Hepatocyte (in vitro differentiated cells): ENCODE measurements at regions not wholly inside any gene's neighbourhood (a gene's known extent, or its start where the extent isn't known, plus 50 kb on each side); places are given as distances from the start of the nearest gene placed in this dataset.

Experiments used
- DNase-seq: peaks from one replicate; pipeline ENCODE4 v3.0.0-alpha.2; 2016; ENCODE audit warnings: low spot score
- H2AFZ ChIP-seq: fragments of 200-600 bp; sonication (generic); 2 replicates; pipeline ENCODE4 v1.6.0; 2016; ENCODE audit warnings: antibody characterized with exemption, mild to moderate bottlenecking
- H3K27ac ChIP-seq: fragments of 200-600 bp; sonication (generic); 2 replicates; pipeline ENCODE4 v1.5.1; 2016; ENCODE audit warnings: mild to moderate bottlenecking
- H3K27me3 ChIP-seq: fragments of 200-600 bp; sonication (generic); 2 replicates; pipeline ENCODE4 v1.6.1; 2016
- H3K36me3 ChIP-seq: fragments of 200-600 bp; sonication (generic); replicated peaks from 2 replicates; pipeline ENCODE4 v1.5.1; 2016; ENCODE audit warnings: low read depth; ENCODE audit not compliant: insufficient read depth
- H3K4me1 ChIP-seq: fragments of 200-600 bp; sonication (generic); 2 replicates; pipeline ENCODE4 v1.5.1; 2016; ENCODE audit warnings: mild to moderate bottlenecking, moderate library complexity; ENCODE audit not compliant: insufficient read depth
- H3K4me2 ChIP-seq: fragments of 200-600 bp; sonication (generic); 2 replicates; pipeline ENCODE4 v1.6.0; 2016
- H3K4me3 ChIP-seq: fragments of 200-600 bp; sonication (generic); 2 replicates; pipeline ENCODE4 v1.5.1; 2016; ENCODE audit warnings: mild to moderate bottlenecking
- H3K79me2 ChIP-seq: fragments of 200-600 bp; sonication (generic); 2 replicates; pipeline ENCODE4 v1.6.0; 2017; ENCODE audit warnings: mild to moderate bottlenecking
- H3K9me2 ChIP-seq: fragments of 200-600 bp; sonication (generic); replicated peaks from 2 replicates; pipeline ENCODE4 v1.6.0; 2017; ENCODE audit warnings: mild to moderate bottlenecking; ENCODE audit not compliant: insufficient read depth
- H3K9me3 ChIP-seq: fragments of 200-600 bp; sonication (generic); 2 replicates; pipeline ENCODE4 v1.5.1; 2016; ENCODE audit warnings: low read depth, mild to moderate bottlenecking
- H4K20me1 ChIP-seq: fragments of 200-600 bp; sonication (generic); 2 replicates; pipeline ENCODE4 v1.6.0; 2016; ENCODE audit warnings: mild to moderate bottlenecking; ENCODE audit not compliant: insufficient read depth, poor library complexity, severe bottlenecking
- EZH2 ChIP-seq: fragments of 200-600 bp; sonication (generic); IDR thresholded peaks from 2 replicates; pipeline ENCODE4 v1.6.1; 2016; ENCODE audit warnings: antibody characterized with exemption, mild to moderate bottlenecking, borderline replicate concordance
- EZH2phosphoT487 ChIP-seq: fragments of 200-600 bp; sonication (generic); IDR thresholded peaks from one replicate; pipeline ENCODE4 v1.6.1; 2018; ENCODE audit warnings: antibody characterized with exemption, mild to moderate bottlenecking, low read depth, moderate library complexity; ENCODE audit not compliant: unreplicated experiment, severe bottlenecking
- WGBS: methylation state at CpG from one replicate; pipeline ENCODE4 v1.1.6; 2016; ENCODE audit warnings: low lambda C conversion rate; ENCODE audit errors: missing lambda C conversion rate; 5-methylcytosine and 5-hydroxymethylcytosine counted together
- TF ChIP-seq, protein P1 (sequence below): fragments of 200-600 bp; sonication (generic); IDR thresholded peaks from 2 replicates; pipeline ENCODE4 v1.5.1; 2016; ENCODE audit warnings: antibody characterized with exemption, mild to moderate bottlenecking; ENCODE audit not compliant: poor library complexity

DNA sequence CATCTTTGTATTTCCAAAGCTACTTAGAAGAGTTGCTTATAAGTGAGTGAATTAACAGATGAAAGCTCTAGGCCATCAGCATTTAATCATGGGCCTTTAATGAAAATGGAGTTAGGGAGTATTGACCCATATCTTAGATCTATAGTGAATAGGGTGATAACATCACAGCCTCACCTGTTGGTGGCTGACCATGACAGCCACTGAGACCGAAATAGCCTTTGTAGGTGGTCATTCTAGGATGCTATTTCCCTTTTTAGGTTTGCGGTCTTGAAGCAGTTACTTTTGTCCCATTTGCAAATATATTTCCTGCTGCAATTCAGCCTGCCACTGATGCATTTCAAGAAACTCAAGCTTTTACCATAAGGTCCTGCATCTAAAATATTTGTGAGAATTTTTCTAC lies 410.1 kb upstream of the LYPLAL1 start:
- Histone ChIP-seq H3K4me2 (no peak overlapping the region), H3K79me2 (no peaks in the 10 kb centered on the region), H4K20me1 (no peaks in the 10 kb centered on the region), H3K9me2 (no peaks in the 10 kb centered on the region), H3K36me3 (no peaks in the 10 kb centered on the region), H3K4me3 (no peak overlapping the region), H3K4me1 (no peaks in the 10 kb centered on the region), H3K27me3 (no peaks in the 10 kb centered on the region), H3K27ac (no peak overlapping the region), H2AFZ (no peak overlapping the region), H3K9me3 (no peaks in the 10 kb centered on the region)
- no peak for DNase-seq
- 87% methylated on average over 2 of the region's 2 CpGs for WGBS
- no peak for TF ChIP-seq EZH2phosphoT487
- TF ChIP-seq, protein P1, sequence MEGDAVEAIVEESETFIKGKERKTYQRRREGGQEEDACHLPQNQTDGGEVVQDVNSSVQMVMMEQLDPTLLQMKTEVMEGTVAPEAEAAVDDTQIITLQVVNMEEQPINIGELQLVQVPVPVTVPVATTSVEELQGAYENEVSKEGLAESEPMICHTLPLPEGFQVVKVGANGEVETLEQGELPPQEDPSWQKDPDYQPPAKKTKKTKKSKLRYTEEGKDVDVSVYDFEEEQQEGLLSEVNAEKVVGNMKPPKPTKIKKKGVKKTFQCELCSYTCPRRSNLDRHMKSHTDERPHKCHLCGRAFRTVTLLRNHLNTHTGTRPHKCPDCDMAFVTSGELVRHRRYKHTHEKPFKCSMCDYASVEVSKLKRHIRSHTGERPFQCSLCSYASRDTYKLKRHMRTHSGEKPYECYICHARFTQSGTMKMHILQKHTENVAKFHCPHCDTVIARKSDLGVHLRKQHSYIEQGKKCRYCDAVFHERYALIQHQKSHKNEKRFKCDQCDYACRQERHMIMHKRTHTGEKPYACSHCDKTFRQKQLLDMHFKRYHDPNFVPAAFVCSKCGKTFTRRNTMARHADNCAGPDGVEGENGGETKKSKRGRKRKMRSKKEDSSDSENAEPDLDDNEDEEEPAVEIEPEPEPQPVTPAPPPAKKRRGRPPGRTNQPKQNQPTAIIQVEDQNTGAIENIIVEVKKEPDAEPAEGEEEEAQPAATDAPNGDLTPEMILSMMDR, result no peak
- no peak for TF ChIP-seq EZH2

DNA sequence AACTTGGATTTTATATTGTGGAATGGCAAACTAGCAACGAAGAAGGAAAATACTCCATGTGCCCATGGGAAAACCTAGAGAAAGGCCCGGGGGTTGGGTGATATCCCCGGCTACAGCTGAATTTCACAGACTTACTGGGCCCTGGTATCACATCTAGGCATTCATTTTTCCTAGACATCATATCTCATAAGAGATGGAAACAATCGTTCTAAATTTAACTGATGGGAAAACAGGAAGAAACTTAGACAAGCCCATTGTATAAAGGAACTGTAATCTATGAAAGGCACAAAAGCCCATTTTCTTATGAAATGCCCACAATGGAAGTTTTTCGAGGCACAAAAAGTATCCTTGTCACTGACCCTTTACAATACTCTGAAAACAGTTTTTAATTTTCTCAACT lies 407.9 kb upstream of the LYPLAL1 start:
- H2AFZ ChIP-seq, result no peak overlapping the region
- WGBS, result 91% methylated on average over 5 of the region's 5 CpGs
- no peaks in the 10 kb centered on the region for H3K36me3 ChIP-seq
- H3K9me2 ChIP-seq, result no peaks in the 10 kb centered on the region
- DNase-seq, result no peak
- H4K20me1 ChIP-seq, result no peaks in the 10 kb centered on the region
- no peaks in the 10 kb centered on the region for H3K4me1 ChIP-seq
- no peak overlapping the region for H3K4me2 ChIP-seq
- TF ChIP-seq EZH2, result no peak
- TF ChIP-seq, protein P1, result no peak
- no peak for TF ChIP-seq EZH2phosphoT487
- no peak overlapping the region for H3K4me3 ChIP-seq
- no peaks in the 10 kb centered on the region for H3K27me3 ChIP-seq
- H3K9me3 ChIP-seq, result no peaks in the 10 kb centered on the region
- no peaks in the 10 kb centered on the region for H3K79me2 ChIP-seq
- H3K27ac ChIP-seq, result no peak overlapping the region

DNA sequence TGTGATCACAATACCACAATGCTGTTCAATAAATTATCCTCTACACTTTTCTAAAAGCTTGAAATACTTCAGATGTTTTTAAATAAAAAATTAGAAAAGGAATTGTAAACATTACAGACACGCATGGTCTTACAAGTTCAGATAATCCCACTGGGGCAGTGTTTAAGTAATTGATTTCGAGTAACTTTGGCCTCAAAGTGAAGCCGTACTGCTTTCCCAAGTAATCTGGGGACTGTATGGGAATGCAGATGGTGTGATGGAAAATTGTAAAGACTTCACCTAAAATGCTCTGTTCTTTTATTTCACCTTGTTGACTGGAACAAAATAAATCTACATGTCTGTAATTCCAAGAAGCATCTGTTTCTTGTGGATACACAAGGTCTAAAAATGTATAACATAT lies 401.7 kb upstream of the LYPLAL1 start:
- Histone ChIP-seq H3K27ac (no peak overlapping the region), H4K20me1 (no peaks in the 10 kb centered on the region), H3K9me3 (no peaks in the 10 kb centered on the region), H2AFZ (no peak overlapping the region), H3K27me3 (no peaks in the 10 kb centered on the region), H3K4me1 (peaks cover 5% of the 10 kb centered on the region), H3K4me3 (no peak overlapping the region), H3K4me2 (no peak overlapping the region), H3K9me2 (no peaks in the 10 kb centered on the region), H3K79me2 (no peaks in the 10 kb centered on the region), H3K36me3 (no peaks in the 10 kb centered on the region)
- no peak for TF ChIP-seq EZH2phosphoT487
- TF ChIP-seq, protein P1, result no peak
- TF ChIP-seq EZH2, result no peak
- no peak for DNase-seq
- WGBS, result 77% methylated on average over 3 of the region's 3 CpGs

DNA sequence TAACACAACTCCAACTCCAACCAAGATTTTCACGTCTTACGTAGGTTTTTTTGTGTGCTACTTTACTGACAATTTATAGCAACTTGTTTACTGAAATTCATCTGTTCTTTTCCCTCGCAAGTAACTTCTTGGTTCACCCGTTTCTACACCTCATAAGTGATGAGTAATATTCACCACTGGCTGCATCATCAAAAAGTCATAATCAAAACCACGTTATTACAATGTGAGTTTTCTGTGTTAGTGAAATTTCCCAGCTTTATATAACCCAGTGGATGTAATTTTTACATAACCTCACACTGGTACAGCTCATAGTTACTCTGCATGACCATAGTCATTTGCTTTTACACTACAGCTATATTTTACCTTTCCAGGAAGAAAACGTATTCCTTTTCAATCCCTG lies 401.1 kb upstream of the LYPLAL1 start:
- Histone ChIP-seq H2AFZ (no peak overlapping the region), H3K79me2 (no peaks in the 10 kb centered on the region), H3K27ac (no peak overlapping the region), H3K36me3 (no peaks in the 10 kb centered on the region), H4K20me1 (no peaks in the 10 kb centered on the region), H3K4me3 (no peak overlapping the region), H3K4me2 (no peak overlapping the region), H3K4me1 (peaks cover 5% of the 10 kb centered on the region), H3K9me2 (no peaks in the 10 kb centered on the region), H3K27me3 (no peaks in the 10 kb centered on the region), H3K9me3 (no peaks in the 10 kb centered on the region)
- no peak for TF ChIP-seq EZH2phosphoT487
- TF ChIP-seq EZH2, result no peak
- TF ChIP-seq, protein P1, result no peak
- WGBS, result 80% methylated on average over 6 of the region's 6 CpGs
- DNase-seq, result no peak
